NCI-H526 (cell line): ENCODE measurements at regions not wholly inside any gene's neighbourhood (a gene's known extent, or its start where the extent isn't known, plus 50 kb on each side); places are given as distances from the start of the nearest gene placed in this dataset.

Source experiments
- DNase-seq, 2 experiments: peaks; one replicate each; lab custom pipeline; 2025; lab: John Stamatoyannopoulos, UW

DNA sequence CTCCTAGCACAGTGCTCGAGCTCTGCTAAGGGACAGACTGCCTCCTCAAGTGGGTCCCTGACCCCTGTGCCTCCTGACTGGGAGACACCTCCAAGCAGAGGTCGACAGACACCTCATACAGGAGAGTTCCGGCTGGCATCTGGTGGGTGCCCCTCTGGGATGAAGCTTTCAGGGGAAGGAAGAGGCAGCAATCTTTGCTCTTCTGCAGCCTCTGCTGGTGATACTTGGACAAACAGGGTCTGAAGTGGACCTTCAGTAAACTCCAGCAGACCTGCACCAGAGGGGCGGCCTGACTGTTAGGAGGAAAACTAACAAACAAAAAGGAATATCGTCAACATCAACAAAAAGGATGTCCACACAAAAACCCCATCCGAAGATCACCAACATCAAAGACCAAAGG is 60.6 kb upstream of the DCN start:
- DNase-seq, result peak in 1 of 2 experiments; percentile 32

- DNase-seq, result no peak
Observed at GRCh38 chr12:91241756-91242155, 59.1 kb upstream of the DCN start.

DNA sequence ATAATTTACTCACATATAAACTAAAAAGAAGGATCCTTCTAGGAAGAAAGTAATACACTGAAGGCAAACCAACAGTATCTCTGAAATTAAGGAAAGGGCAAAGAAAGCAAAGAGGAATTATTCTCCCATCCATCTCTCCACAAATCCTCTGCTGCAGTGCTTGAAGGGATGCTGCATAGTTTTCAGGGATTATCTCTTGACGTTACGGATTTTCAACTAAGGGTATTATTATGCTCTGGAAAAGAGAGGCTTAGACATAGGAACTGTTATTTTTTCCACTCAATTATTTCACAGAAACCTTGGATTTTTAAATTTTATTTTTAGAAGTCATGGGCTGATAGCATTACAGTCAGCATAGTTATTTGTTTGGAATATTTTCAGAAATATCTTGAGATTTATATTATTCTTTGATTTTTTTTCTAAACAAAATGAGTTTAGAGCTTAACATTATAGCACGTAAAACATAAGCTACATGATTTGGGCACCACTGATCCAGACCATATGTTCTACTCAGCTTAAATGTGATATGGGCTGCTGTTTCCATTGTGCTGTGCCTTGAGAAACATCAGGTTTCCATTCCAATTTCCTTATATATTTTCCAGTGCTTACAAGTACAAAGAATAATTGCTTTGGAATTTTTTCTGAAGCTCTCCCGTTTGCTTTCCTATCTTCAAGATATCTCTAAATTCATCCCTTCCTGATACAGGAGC is 57.9 kb upstream of the DCN start:
- no peak for DNase-seq

DNA sequence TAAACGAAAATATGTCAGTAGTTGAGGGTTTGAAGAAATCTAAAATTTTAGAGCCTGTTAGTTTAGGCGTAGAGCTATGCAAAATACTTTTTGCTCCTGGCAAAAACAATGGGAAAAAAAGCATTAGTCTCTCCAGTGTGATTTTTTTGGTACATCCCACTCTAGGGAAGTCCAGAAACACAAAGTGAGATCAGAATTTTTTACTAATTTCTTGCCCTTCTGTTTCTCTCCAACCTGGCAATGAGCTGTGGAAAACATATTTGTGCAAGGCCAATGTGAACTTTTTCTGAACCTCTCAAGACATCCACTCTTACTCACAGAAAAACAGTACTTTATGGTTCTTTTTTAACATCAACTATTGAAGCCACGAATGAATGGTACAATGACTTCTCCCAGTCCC is 56.9 kb upstream of the DCN start:
- no peak for DNase-seq
